ENCODE measurements at regions not wholly inside any gene's neighbourhood (a gene's known extent, or its start where the extent isn't known, plus 50 kb on each side); places are given as distances from the start of the nearest gene placed in this dataset.
"Not testable (repeated sequence)": the region's sequence is repeated elsewhere in the genome, so short reads cannot be mapped to it uniquely, and the experiment has no call there.

GRCh38 chr16:9665851-9666271 is 516.4 kb downstream of the GRIN2A start:
- TF ChIP-seq, protein P1, sequence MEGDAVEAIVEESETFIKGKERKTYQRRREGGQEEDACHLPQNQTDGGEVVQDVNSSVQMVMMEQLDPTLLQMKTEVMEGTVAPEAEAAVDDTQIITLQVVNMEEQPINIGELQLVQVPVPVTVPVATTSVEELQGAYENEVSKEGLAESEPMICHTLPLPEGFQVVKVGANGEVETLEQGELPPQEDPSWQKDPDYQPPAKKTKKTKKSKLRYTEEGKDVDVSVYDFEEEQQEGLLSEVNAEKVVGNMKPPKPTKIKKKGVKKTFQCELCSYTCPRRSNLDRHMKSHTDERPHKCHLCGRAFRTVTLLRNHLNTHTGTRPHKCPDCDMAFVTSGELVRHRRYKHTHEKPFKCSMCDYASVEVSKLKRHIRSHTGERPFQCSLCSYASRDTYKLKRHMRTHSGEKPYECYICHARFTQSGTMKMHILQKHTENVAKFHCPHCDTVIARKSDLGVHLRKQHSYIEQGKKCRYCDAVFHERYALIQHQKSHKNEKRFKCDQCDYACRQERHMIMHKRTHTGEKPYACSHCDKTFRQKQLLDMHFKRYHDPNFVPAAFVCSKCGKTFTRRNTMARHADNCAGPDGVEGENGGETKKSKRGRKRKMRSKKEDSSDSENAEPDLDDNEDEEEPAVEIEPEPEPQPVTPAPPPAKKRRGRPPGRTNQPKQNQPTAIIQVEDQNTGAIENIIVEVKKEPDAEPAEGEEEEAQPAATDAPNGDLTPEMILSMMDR (conservative IDR thresholded peaks at IDR 0.05; ENCODE audit: low read depth, low read length), result no peak
- DNase-seq (ENCODE audit: low read depth), result no peak
- H3K4me3 ChIP-seq (ENCODE audit: low read depth, low read length), result no peak overlapping the region

DNA sequence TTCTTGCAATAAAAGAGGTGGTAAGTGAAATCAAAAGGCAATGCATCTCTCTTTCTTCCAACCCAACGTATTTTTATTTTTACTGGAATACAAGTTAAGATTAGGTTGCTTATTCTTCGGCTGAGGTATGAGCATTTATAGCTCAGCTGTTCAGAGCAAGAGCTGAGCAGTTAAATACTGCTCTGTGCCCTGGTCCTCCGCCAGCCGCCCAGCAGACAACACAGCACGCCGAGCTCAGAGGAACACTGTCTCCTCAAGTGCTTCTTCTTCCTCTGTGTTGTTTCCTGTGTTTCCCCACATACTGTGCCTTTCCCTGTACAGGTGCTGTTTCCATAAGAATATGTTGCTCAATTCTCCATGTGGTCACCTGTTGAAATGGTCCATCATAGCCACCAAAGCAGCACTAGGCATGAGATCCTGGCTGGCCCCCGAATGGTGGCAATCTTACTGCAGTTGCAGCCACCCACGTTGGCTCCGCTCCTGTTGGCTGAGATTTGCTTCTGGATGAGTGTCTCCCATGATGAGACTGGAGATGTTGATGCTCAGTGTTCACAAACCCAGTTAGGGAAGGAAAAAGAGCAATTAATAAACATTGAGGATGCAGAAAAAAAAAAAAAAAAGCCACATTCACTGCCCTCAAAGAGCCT is 515.3 kb downstream of the GRIN2A start:
- TF ChIP-seq, protein P1 (conservative IDR thresholded peaks at IDR 0.05; ENCODE audit: low read depth, low read length), result no peak
- H3K4me3 ChIP-seq (ENCODE audit: low read depth, low read length), result no peak overlapping the region
- DNase-seq (ENCODE audit: low read depth), result no peak

- no peak for DNase-seq (ENCODE audit: low read depth)
- TF ChIP-seq, protein P1 (conservative IDR thresholded peaks at IDR 0.05; ENCODE audit: low read depth, low read length), result no peak
- H3K4me3 ChIP-seq (ENCODE audit: low read depth, low read length), result no peak overlapping the region
These were observed 512.2 kb downstream of the GRIN2A start for GRCh38 chr16:9670033-9670432.

DNA sequence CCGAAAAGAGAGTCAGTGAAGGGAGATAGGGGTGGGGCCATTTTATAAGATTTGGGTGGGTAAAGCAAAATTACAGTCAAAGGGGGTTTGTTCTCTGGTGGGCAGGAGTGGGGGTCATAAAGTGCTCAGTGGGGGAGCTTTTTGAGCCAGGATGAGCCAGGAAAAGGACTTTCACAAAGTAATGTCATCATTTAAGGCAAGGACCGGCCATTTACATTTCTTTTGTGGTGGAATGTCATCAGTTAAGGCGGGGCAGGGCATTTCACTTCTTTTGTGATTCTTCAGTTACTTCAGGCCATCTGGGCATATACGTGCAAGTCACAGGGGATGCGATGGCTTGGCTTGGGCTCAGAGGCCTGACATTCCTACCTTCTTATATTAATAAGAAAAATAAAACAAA is 511.6 kb downstream of the GRIN2A start:
- not testable (repeated sequence) for H3K4me3 ChIP-seq (ENCODE audit: low read depth, low read length); DNase-seq (ENCODE audit: low read depth)

GRCh38 chr16:9676560-9677300 is 505.5 kb downstream of the GRIN2A start:
- H3K4me3 ChIP-seq (ENCODE audit: low read depth, low read length); DNase-seq (ENCODE audit: low read depth): not testable (repeated sequence)

DNA sequence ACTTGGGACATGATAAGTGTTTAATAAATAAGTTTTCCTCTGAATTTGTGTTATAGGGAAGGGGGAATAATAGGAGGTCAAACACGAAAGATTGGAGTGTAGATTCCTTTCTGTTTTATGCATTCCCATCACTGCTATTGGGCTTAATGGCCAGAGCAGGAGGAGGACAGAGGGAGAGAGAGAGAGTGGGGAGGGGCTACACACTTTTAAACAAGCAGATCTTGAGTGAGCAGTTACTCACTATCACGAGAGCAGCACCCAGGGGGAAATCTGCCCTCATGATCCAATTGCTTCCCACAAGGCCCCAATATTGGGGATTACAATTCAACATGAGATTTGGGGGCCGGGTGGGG is 505.0 kb downstream of the GRIN2A start:
- no peak overlapping the region for H3K4me3 ChIP-seq (ENCODE audit: low read depth, low read length)
- TF ChIP-seq, protein P1 (conservative IDR thresholded peaks at IDR 0.05; ENCODE audit: low read depth, low read length), result no peak
- DNase-seq (ENCODE audit: low read depth), result no peak

- no peak for DNase-seq (ENCODE audit: low read depth)
- TF ChIP-seq, protein P1 (conservative IDR thresholded peaks at IDR 0.05; ENCODE audit: low read depth, low read length), result no peak
- H3K4me3 ChIP-seq (ENCODE audit: low read depth, low read length), result no peak overlapping the region
These were observed 502.9 kb downstream of the GRIN2A start for GRCh38 chr16:9679213-9679767.

Data from choroid plexus epithelial cell (primary cell).